Kidney epithelial cell (primary cell): ENCODE measurements at regions not wholly inside any gene's neighbourhood (a gene's known extent, or its start where the extent isn't known, plus 50 kb on each side); places are given as distances from the start of the nearest gene placed in this dataset.

ENCODE experiments used
- DNase-seq: peaks from one replicate; pipeline ENCODE4 v3.0.0-alpha.2; 2010; ENCODE audit warnings: low read depth
- H3K27me3 ChIP-seq: 2 replicates; pipeline ENCODE4 v1.6.0; 2011; ENCODE audit warnings: low read length; ENCODE audit not compliant: control insufficient read depth, insufficient read depth
- H3K36me3 ChIP-seq: 2 replicates; pipeline ENCODE4 v1.5.1; 2011; ENCODE audit warnings: low read length; ENCODE audit not compliant: control insufficient read depth, insufficient read depth
- H3K4me3 ChIP-seq: 2 replicates; pipeline ENCODE4 v1.5.1; 2011; ENCODE audit warnings: low read depth, mild to moderate bottlenecking, control low read depth, low read length
- CTCF ChIP-seq: IDR thresholded peaks from 2 replicates; pipeline ENCODE4 v1.5.1; 2011; ENCODE audit warnings: mild to moderate bottlenecking, moderate library complexity, low read length, control low read depth, inconsistent platforms; ENCODE audit not compliant: insufficient read depth, poor library complexity, severe bottlenecking

- DNase-seq = no peak
- H3K27me3 ChIP-seq = no peaks in the 10 kb centered on the region
- no peak for TF ChIP-seq CTCF
These were observed 519.6 kb upstream of the RAB6C start for GRCh38 chr2:129459881-129460280.

GRCh38 chr2:129460299-129461198, 518.9 kb upstream of the RAB6C start:
- H3K36me3 ChIP-seq = no peaks in the 10 kb centered on the region
- no peaks in the 10 kb centered on the region for H3K27me3 ChIP-seq
- TF ChIP-seq CTCF = no peak
- no peak for DNase-seq
- H3K4me3 ChIP-seq = no peak overlapping the region

More at GRCh38 chr2:129459881-129460280, 519.6 kb upstream of the RAB6C start:
- Histone ChIP-seq H3K4me3 (no peak overlapping the region), H3K36me3 (no peaks in the 10 kb centered on the region)

GRCh38 chr2:129462349-129462748, 517.1 kb upstream of the RAB6C start:
- DNase-seq = no peak
- TF ChIP-seq CTCF = no peak

GRCh38 chr2:129462967-129463366, 516.5 kb upstream of the RAB6C start:
- DNase-seq = no peak
- Histone ChIP-seq H3K27me3 (no peaks in the 10 kb centered on the region), H3K36me3 (no peaks in the 10 kb centered on the region), H3K4me3 (no peak overlapping the region)
- TF ChIP-seq CTCF = no peak

More at GRCh38 chr2:129462349-129462748, 517.1 kb upstream of the RAB6C start:
- Histone ChIP-seq H3K36me3 (no peaks in the 10 kb centered on the region), H3K4me3 (no peak overlapping the region), H3K27me3 (no peaks in the 10 kb centered on the region)

- no peaks in the 10 kb centered on the region for H3K36me3 ChIP-seq
- no peaks in the 10 kb centered on the region for H3K27me3 ChIP-seq
- no peak for DNase-seq
- no peak overlapping the region for H3K4me3 ChIP-seq
- TF ChIP-seq CTCF = no peak
These were observed 515.4 kb upstream of the RAB6C start for GRCh38 chr2:129464036-129464435.
